Hippocampal formation (tissue), 2 donors: ENCODE measurements at regions not wholly inside any gene's neighbourhood (a gene's known extent, or its start where the extent isn't known, plus 50 kb on each side); places are given as distances from the start of the nearest gene placed in this dataset.
A peak's percentile ranks its signal among the peaks of the same experiment; 100 is the strongest.
"Not testable (repeated sequence)": the region's sequence is repeated elsewhere in the genome, so short reads cannot be mapped to it uniquely, and the experiment has no call there.

Experiments
- DNase-seq, 2 donors: peaks; one replicate each; lab custom pipeline; 2025; lab: John Stamatoyannopoulos, UW

- not testable (repeated sequence) for DNase-seq
Measured at GRCh38 chr5:93682471-93683404, 58.7 kb downstream of the POU5F2 start.

GRCh38 chr5:93681432-93681831 is 60.0 kb downstream of the POU5F2 start:
- no peak for DNase-seq

GRCh38 chr5:93677359-93677891 is 64.0 kb downstream of the POU5F2 start:
- peak in 1 of 2 donors; percentile 13 for DNase-seq

- DNase-seq, result no peak
Measured at GRCh38 chr5:93676704-93677103, 64.7 kb downstream of the POU5F2 start.

- DNase-seq, result no peak
Measured at GRCh38 chr5:93675460-93676450, 65.6 kb downstream of the POU5F2 start.

- DNase-seq, result no peak
Measured at GRCh38 chr5:93674866-93675459, 66.4 kb downstream of the POU5F2 start.

- DNase-seq, result no peak
Measured at GRCh38 chr5:93674138-93674537, 67.3 kb downstream of the POU5F2 start.

- DNase-seq, result no peak
Measured at GRCh38 chr5:93673316-93673954, 68.0 kb downstream of the POU5F2 start.

GRCh38 chr5:93665648-93666047 is 75.8 kb downstream of the POU5F2 start:
- no peak for DNase-seq

- DNase-seq, result no peak
Measured at GRCh38 chr5:93660677-93661076, 77.7 kb downstream of the NR2F1 start.

- DNase-seq, result no peak
Measured at GRCh38 chr5:93658044-93658443, 75.0 kb downstream of the NR2F1 start.

GRCh38 chr5:93654676-93655075 is 71.7 kb downstream of the NR2F1 start:
- DNase-seq, result no peak

- no peak for DNase-seq
Measured at GRCh38 chr5:93653716-93654115, 70.7 kb downstream of the NR2F1 start.

GRCh38 chr5:93649234-93649900 is 66.3 kb downstream of the NR2F1 start:
- no peak for DNase-seq

GRCh38 chr5:93644760-93645159 is 61.7 kb downstream of the NR2F1 start:
- DNase-seq, result no peak
